Panc1 (cell line): ENCODE measurements at regions not wholly inside any gene's neighbourhood (a gene's known extent, or its start where the extent isn't known, plus 50 kb on each side); places are given as distances from the start of the nearest gene placed in this dataset.

Experiments
- ATAC-seq: fragments of 200-7000 bp; cut with Tn5 transposase; 2 replicates; pipeline ENCODE4 v1.9.1; 2020; ENCODE audit warnings: mild to moderate bottlenecking, moderate library complexity
- BruUV-seq: library from RNA; stranded (reverse); fragments of 400-500 nt; replicated peaks from 2 replicates; lab custom pipeline; 2021; lab: Mats Ljungman, UMichigan
- CTCF ChIA-PET: fragments of 300-600 bp; sonication (Branson Sonifier 250); formaldehyde crosslinking; loops from one replicate; lab custom pipeline; 2022; ENCODE audit warnings: antibody characterized with exemption; lab: Charles Lee
- POLR2A ChIA-PET: fragments of 300-600 bp; sonication (Branson Sonifier 250); formaldehyde crosslinking; loops from one replicate; lab custom pipeline; 2022; ENCODE audit warnings: antibody characterized with exemption; lab: Charles Lee
- DNase-seq: peaks from one replicate; pipeline ENCODE4 v3.0.0-alpha.2; 2010; ENCODE audit warnings: low read depth, low spot score
- H3K27ac ChIP-seq: 2 replicates; pipeline ENCODE4 v1.5.1; 2011; ENCODE audit warnings: mild to moderate bottlenecking, low read length, inconsistent platforms
- H3K27me3 ChIP-seq: fragments of 200-500 bp; sonication (Bioruptor generic); 2 replicates; pipeline ENCODE4 v1.6.0; 2014; ENCODE audit warnings: low read length, inconsistent platforms; ENCODE audit not compliant: control insufficient read depth, insufficient read depth
- H3K36me3 ChIP-seq: fragments of 200-500 bp; sonication (Bioruptor generic); 2 replicates; pipeline ENCODE4 v1.5.1; 2014; ENCODE audit warnings: inconsistent platforms, mild to moderate bottlenecking, low read length, moderate library complexity; ENCODE audit not compliant: control insufficient read depth, insufficient read depth
- H3K4me1 ChIP-seq: 2 replicates; pipeline ENCODE4 v1.5.1; 2011; ENCODE audit warnings: inconsistent platforms, mild to moderate bottlenecking, low read length, moderate library complexity; ENCODE audit not compliant: control insufficient read depth, insufficient read depth
- H3K4me3 ChIP-seq, 2 experiments: 2 replicates each; pipeline ENCODE4 v1.5.1; 2011 to 2012; ENCODE audit warnings: low read depth in 2 of 2, low read length in 2 of 2, mild to moderate bottlenecking in 2 of 2, inconsistent platforms in 1 of 2, moderate library complexity in 1 of 2
- H3K9me3 ChIP-seq: fragments of 200-500 bp; sonication (Bioruptor generic); 2 replicates; pipeline ENCODE4 v1.5.1; 2014; ENCODE audit warnings: low read depth, mild to moderate bottlenecking, inconsistent platforms, low read length, moderate library complexity; ENCODE audit not compliant: control insufficient read depth, insufficient read depth
- POLR2AphosphoS5 ChIP-seq: IDR thresholded peaks from 2 replicates; pipeline ENCODE4 v1.6.1; 2012; ENCODE audit warnings: mild to moderate bottlenecking, low read depth, low read length, moderate library complexity
- REST ChIP-seq, 2 experiments: IDR thresholded peaks; 2 replicates each; pipeline ENCODE4 v1.6.1; 2011 to 2012; ENCODE audit warnings: low read depth in 2 of 2, control low read depth in 1 of 2, low read length in 1 of 2, mild to moderate bottlenecking in 1 of 2, moderate library complexity in 1 of 2; ENCODE audit not compliant: insufficient read depth in 1 of 2
- SIN3A ChIP-seq: IDR thresholded peaks from 2 replicates; pipeline ENCODE4 v1.6.1; 2012; ENCODE audit warnings: low read depth, mild to moderate bottlenecking, low read length, moderate library complexity, borderline replicate concordance; ENCODE audit not compliant: insufficient read depth
- TCF7L2 ChIP-seq: IDR thresholded peaks from 2 replicates; pipeline ENCODE4 v1.6.1; 2011; ENCODE audit warnings: mild to moderate bottlenecking, low read depth, low read length, inconsistent platforms
- in situ Hi-C: cut with HindIII; loops from 2 replicates; pipeline ENCODE4 v1.10.0; 2016; ENCODE audit warnings: low sequenced_read_pairs, low pct_unique_long_range_greater_than_20kb
- intact Hi-C: fragments of 100-400 bp; cut with micrococcal nuclease; formaldehyde crosslinking; loops from one replicate; pipeline ENCODE4 v1.10.0; 2022; ENCODE audit not compliant: unreplicated experiment
- TF ChIP-seq, protein P1 (sequence below): fragments of 450-650 bp; IDR thresholded peaks from 2 replicates; pipeline ENCODE4 v1.5.1; 2017; ENCODE audit warnings: mild to moderate bottlenecking

DNA sequence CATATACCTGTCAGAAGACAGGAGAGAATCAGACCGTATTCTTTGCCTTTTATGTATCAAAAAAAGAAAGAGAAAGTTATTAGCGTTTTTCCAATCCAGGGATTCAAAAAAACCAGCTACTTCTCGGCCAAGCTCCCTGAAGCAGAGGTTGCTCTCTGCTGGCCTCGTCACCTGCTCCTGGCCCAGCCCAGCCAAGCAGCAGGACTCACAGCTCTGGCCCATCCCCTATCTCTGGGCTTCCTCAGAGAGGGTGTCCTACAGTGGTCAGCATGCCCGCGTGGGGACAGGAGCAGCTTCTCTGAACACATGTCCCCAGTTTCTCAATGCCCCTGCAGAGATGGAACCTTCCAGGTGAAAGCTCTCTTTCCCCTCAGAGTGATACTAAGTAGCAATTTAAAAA lies 209.0 kb downstream of the URI1 start:
- DNase-seq (no peak), ATAC-seq (no peak)
- in situ Hi-C loops = no loop called here
- Histone ChIP-seq H3K4me1 (no peaks in the 10 kb centered on the region), H3K9me3 (no peaks in the 10 kb centered on the region), H3K27me3 (peaks cover 10% of the 10 kb centered on the region), H3K4me3 (no peak overlapping the region), H3K36me3 (no peaks in the 10 kb centered on the region), H3K27ac (no peak overlapping the region)
- ChIA-PET CTCF (no interaction called here), POLR2A (no interaction called here)
- intact Hi-C loops = no loop called here
- no TSS peak for BruUV-seq
- TF ChIP-seq TCF7L2 (no peak), POLR2AphosphoS5 (no peak), REST (IDR thresholded peaks at IDR 0.05; ENCODE audit: insufficient read depth in 1 of 2, low read depth in 2 of 2, low read length in 1 of 2) (no peak), SIN3A (no peak)
- TF ChIP-seq, protein P1, sequence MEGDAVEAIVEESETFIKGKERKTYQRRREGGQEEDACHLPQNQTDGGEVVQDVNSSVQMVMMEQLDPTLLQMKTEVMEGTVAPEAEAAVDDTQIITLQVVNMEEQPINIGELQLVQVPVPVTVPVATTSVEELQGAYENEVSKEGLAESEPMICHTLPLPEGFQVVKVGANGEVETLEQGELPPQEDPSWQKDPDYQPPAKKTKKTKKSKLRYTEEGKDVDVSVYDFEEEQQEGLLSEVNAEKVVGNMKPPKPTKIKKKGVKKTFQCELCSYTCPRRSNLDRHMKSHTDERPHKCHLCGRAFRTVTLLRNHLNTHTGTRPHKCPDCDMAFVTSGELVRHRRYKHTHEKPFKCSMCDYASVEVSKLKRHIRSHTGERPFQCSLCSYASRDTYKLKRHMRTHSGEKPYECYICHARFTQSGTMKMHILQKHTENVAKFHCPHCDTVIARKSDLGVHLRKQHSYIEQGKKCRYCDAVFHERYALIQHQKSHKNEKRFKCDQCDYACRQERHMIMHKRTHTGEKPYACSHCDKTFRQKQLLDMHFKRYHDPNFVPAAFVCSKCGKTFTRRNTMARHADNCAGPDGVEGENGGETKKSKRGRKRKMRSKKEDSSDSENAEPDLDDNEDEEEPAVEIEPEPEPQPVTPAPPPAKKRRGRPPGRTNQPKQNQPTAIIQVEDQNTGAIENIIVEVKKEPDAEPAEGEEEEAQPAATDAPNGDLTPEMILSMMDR = no peak

DNA sequence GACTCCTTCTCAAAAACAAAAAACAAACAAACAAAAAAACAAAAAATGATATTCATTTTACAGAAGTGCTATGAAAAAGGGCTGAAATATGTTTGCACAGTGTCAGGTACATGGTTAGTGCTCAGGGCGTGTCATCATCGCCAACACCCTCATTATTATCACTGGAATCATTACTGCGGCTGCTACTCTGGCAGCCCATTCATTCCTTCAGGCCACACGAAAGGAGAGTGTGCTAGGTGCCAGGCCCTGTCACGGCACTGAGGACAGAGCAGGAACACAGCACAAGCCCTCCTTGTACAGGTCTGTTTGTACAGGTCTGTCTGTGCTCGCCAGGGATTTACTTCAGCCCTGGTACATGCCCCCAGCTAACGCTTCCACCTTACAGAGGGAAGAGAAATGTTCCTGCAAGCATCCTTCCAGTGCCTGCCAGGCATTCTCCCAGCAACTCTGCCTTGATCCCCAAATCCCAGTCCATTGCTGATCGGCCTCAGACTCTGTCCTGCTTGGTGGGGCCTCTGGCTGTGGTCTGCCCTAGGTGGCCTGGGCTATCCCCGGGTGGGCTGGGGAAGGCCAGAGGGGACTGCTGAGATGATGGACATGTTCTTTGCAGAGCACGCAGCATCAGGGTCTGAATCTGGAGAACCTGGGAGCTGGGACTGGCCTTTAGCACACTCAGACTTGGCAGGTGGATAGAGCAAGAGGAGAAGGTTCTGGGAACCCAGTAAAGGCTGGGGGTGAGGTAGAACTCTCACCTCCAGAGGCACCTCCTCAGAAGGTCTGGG lies 210.7 kb downstream of the URI1 start:
- H3K9me3 ChIP-seq = no peaks in the 10 kb centered on the region
- no peak for TF ChIP-seq SIN3A
- TF ChIP-seq TCF7L2 = no peak
- TF ChIP-seq REST (IDR thresholded peaks at IDR 0.05; ENCODE audit: insufficient read depth in 1 of 2, low read depth in 2 of 2, low read length in 1 of 2) = no peak
- no peak for TF ChIP-seq POLR2AphosphoS5
- TF ChIP-seq, protein P1 = no peak
- no peak for DNase-seq
- in situ Hi-C loops = no loop called here
- H3K27me3 ChIP-seq = peaks cover 10% of the 10 kb centered on the region
- no peaks in the 10 kb centered on the region for H3K4me1 ChIP-seq
- H3K4me3 ChIP-seq = no peak overlapping the region
- ChIA-PET POLR2A (no interaction called here), CTCF (no interaction called here)
- no peak overlapping the region for H3K27ac ChIP-seq
- 0 out of 2 replicates have a peak, but pooled peaks have one; percentile 36 for ATAC-seq
- BruUV-seq = no TSS peak
- no peaks in the 10 kb centered on the region for H3K36me3 ChIP-seq
- intact Hi-C loops = no loop called here
